Lower lobe of right lung (tissue), 2 donors: ENCODE measurements at regions not wholly inside any gene's neighbourhood (a gene's known extent, or its start where the extent isn't known, plus 50 kb on each side); places are given as distances from the start of the nearest gene placed in this dataset.

Experiments
- ATAC-seq, 2 donors: fragments of 200-7000 bp; cut with Tn5 transposase; one replicate each; pipeline ENCODE4 v1.9.1; 2020 to 2022; ENCODE audit warnings: mild to moderate bottlenecking in 2 of 2, moderate library complexity in 2 of 2
- DNase-seq: peaks from one replicate; pipeline ENCODE4 v3.0.0-alpha.2; 2020
- H3K27ac ChIP-seq: fragments of 200-600 bp; one replicate; pipeline ENCODE4 v1.8.0; 2022
- H3K27me3 ChIP-seq: fragments of 200-600 bp; one replicate; pipeline ENCODE4 v1.8.0; 2022; ENCODE audit warnings: low read depth
- H3K36me3 ChIP-seq: fragments of 200-600 bp; one replicate; pipeline ENCODE4 v1.8.0; 2022; ENCODE audit warnings: mild to moderate bottlenecking
- H3K4me1 ChIP-seq: fragments of 200-600 bp; one replicate; pipeline ENCODE4 v1.8.0; 2022
- H3K4me3 ChIP-seq: fragments of 200-600 bp; one replicate; pipeline ENCODE4 v1.8.0; 2022; ENCODE audit warnings: mild to moderate bottlenecking
- H3K9me3 ChIP-seq: fragments of 200-600 bp; one replicate; pipeline ENCODE4 v1.8.0; 2022
- intact Hi-C: fragments of 100-400 bp; cut with DNase I; formaldehyde crosslinking; loops from one replicate; pipeline ENCODE4 v1.11.0; 2022
- TF ChIP-seq, protein P1 (sequence below): fragments of 200-600 bp; IDR thresholded peaks from one replicate; pipeline ENCODE4 v1.8.0; 2022; ENCODE audit warnings: antibody characterized with exemption, mild to moderate bottlenecking
- donor health status: DM: no; HTN: yes; CAD: no; lungs with severe emphysema.

DNA sequence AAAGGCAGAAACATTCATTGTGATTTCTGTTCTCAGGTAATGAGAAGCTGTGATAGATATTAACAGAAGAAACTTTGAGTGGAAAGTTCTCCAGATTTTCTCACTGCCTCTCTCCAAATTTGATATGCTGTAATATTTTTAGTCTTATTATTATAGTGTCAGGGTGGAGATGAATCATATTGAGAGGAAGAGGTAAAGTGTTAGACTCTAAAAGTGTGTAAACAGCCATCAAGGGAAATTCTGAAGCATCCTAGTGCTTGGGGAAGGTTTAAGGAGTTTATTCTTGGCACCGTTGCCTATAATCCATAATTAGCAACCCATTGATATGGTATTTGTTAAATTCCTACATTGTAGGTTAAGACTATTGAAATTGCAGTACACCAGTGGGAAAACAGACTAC lies 104.7 kb upstream of the NABP1 start:
- no peaks in the 10 kb centered on the region for H3K9me3 ChIP-seq
- peaks cover 6% of the 10 kb centered on the region for H3K4me1 ChIP-seq
- TF ChIP-seq, protein P1, sequence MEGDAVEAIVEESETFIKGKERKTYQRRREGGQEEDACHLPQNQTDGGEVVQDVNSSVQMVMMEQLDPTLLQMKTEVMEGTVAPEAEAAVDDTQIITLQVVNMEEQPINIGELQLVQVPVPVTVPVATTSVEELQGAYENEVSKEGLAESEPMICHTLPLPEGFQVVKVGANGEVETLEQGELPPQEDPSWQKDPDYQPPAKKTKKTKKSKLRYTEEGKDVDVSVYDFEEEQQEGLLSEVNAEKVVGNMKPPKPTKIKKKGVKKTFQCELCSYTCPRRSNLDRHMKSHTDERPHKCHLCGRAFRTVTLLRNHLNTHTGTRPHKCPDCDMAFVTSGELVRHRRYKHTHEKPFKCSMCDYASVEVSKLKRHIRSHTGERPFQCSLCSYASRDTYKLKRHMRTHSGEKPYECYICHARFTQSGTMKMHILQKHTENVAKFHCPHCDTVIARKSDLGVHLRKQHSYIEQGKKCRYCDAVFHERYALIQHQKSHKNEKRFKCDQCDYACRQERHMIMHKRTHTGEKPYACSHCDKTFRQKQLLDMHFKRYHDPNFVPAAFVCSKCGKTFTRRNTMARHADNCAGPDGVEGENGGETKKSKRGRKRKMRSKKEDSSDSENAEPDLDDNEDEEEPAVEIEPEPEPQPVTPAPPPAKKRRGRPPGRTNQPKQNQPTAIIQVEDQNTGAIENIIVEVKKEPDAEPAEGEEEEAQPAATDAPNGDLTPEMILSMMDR: no peak
- H3K4me3 ChIP-seq: no peak overlapping the region
- H3K27me3 ChIP-seq: no peaks in the 10 kb centered on the region
- intact Hi-C loops: loop anchor here (5.0 kb wide), 1 partner anchor 114 kb away; no protein-coding TSS in a partner anchor
- no peaks in the 10 kb centered on the region for H3K36me3 ChIP-seq
- ATAC-seq: no peak
- DNase-seq: no peak
- no peak overlapping the region for H3K27ac ChIP-seq

DNA sequence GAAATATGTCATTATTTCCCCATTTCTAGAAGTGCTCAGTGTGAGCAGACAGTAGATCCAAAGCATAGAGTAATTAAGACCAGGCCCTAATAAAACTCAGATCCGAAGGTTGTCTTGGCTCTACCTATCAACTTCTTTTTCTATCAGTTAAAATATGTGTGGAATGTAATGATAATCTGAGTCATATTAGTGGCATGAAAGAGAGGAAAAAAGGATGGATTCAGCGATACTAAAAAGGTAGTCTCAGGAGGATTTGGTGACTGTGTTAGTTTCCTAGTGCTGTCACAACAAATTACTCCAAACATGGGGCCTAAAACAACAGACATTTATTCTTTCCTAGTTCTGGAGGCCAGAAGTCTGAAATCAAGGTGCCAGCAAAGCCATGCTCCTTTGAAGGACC lies 103.7 kb upstream of the NABP1 start:
- no peaks in the 10 kb centered on the region for H3K27me3 ChIP-seq
- no peaks in the 10 kb centered on the region for H3K36me3 ChIP-seq
- no peaks in the 10 kb centered on the region for H3K9me3 ChIP-seq
- H3K4me1 ChIP-seq: peaks cover 6% of the 10 kb centered on the region
- TF ChIP-seq, protein P1: no peak
- ATAC-seq (no peak), DNase-seq (no peak)
- H3K4me3 ChIP-seq: no peak overlapping the region
- intact Hi-C loops: loop anchor here (5.0 kb wide), 1 partner anchor 113 kb away; no protein-coding TSS in a partner anchor
- no peak overlapping the region for H3K27ac ChIP-seq

DNA sequence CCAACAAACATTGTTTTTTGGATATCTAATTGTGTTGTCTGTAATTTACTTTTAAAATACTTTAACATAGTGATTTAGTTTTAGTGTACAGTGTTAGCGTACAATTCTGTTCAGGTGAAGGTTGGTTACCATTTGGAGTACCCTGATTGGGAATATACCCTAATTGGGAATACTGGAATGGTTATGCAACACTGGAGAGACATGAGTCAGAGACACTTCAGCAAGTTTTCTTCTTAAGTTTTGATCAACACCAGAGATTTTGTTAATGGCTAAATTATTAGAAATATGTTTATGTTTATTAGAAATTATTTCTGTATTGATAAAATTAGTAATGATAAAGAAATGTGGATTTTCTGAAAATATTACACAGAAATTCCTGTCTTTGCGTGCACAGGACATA lies 100.3 kb upstream of the NABP1 start:
- Histone ChIP-seq H3K9me3 (no peaks in the 10 kb centered on the region), H3K27ac (no peak overlapping the region), H3K4me1 (no peaks in the 10 kb centered on the region), H3K27me3 (no peaks in the 10 kb centered on the region), H3K36me3 (no peaks in the 10 kb centered on the region), H3K4me3 (no peak overlapping the region)
- DNase-seq (no peak), ATAC-seq (no peak)
- intact Hi-C loops: no loop called here
- TF ChIP-seq, protein P1: no peak

DNA sequence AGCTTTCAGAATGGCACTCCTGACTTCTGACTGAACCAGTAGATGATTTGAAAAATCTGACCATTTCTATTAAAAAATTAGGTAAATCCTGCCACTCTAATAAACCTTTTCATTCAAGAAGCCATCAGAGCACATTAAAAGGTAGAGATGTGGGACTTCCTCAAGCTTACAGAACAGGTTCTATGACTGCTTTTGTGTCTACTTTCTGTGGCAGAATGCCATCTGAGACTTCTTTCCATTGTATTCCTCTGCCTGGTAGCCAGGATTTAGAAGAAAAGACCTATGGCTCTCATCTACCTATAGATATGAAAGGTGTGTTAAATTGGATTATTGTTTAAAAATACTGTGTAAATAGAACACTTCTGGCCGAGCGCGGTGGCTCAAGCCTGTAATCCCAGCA lies 99.9 kb upstream of the NABP1 start:
- no peak overlapping the region for H3K27ac ChIP-seq
- H3K4me1 ChIP-seq: no peaks in the 10 kb centered on the region
- no peak overlapping the region for H3K4me3 ChIP-seq
- intact Hi-C loops: no loop called here
- H3K27me3 ChIP-seq: no peaks in the 10 kb centered on the region
- DNase-seq: no peak
- no peaks in the 10 kb centered on the region for H3K9me3 ChIP-seq
- no peaks in the 10 kb centered on the region for H3K36me3 ChIP-seq
- no peak for ATAC-seq
- TF ChIP-seq, protein P1: no peak

DNA sequence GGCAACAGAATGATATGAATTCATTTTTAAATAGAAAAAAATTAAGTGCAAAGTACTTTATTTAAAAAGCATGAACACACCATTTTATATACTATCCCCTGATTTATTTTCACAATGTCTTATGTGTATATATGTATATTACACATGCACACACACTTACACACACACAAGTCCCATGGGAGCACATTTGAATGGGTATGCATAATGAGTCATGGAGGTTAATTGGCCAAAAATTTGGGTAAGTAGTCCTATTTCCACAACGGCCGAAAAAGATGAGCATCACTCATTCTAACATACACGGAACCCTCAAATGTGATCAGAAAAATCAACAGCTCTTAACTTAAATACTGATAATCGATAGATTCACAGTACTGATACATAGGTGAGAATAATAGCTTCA lies 97.4 kb upstream of the NABP1 start:
- TF ChIP-seq, protein P1: no peak
- no peak for DNase-seq
- Histone ChIP-seq H3K9me3 (no peaks in the 10 kb centered on the region), H3K27ac (no peak overlapping the region), H3K4me1 (no peaks in the 10 kb centered on the region), H3K4me3 (no peak overlapping the region), H3K36me3 (no peaks in the 10 kb centered on the region), H3K27me3 (no peaks in the 10 kb centered on the region)
- ATAC-seq: no peak
- intact Hi-C loops: no loop called here

DNA sequence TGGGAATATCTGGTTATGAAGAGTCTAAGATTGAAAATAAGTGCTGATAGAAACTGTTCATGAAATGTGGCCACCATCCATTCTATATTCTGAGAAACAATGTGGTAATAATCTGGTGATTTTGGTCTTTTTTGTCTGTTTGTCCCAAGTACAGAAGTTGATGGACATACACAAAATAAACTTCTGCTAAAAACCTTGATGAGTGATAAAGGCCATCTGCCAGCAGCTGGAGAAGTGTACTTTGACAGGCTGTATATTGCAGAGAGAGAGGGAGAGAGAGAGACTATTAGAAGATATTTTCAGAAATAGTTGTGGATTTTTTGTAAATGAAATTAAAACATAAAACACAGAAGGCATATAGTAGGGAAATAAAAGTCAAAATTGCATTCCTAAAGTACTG lies 96.9 kb upstream of the NABP1 start:
- no peak overlapping the region for H3K4me3 ChIP-seq
- DNase-seq (no peak), ATAC-seq (no peak)
- no peaks in the 10 kb centered on the region for H3K4me1 ChIP-seq
- no peaks in the 10 kb centered on the region for H3K9me3 ChIP-seq
- H3K36me3 ChIP-seq: no peaks in the 10 kb centered on the region
- intact Hi-C loops: no loop called here
- H3K27me3 ChIP-seq: no peaks in the 10 kb centered on the region
- TF ChIP-seq, protein P1: no peak
- H3K27ac ChIP-seq: no peak overlapping the region
